A673 (cell line): ENCODE measurements at regions not wholly inside any gene's neighbourhood (a gene's known extent, or its start where the extent isn't known, plus 50 kb on each side); places are given as distances from the start of the nearest gene placed in this dataset.

ENCODE experiments used
- CTCF ChIP-seq: fragments of 300-800, 200-600 bp; sonication (generic); conservative IDR thresholded peaks from 2 replicates; pipeline ENCODE4 v1.5.1; 2017; ENCODE audit warnings: low read depth, mild to moderate bottlenecking, antibody characterized with exemption, low read length, moderate library complexity, mixed read lengths
- EZH2 ChIP-seq: fragments of 200-600 bp; sonication (generic); IDR thresholded peaks from 2 replicates; pipeline ENCODE4 v1.6.1; 2017; ENCODE audit warnings: borderline replicate concordance, low read depth, mild to moderate bottlenecking, mixed read lengths, antibody characterized with exemption, low read length; ENCODE audit not compliant: poor library complexity, severe bottlenecking

DNA sequence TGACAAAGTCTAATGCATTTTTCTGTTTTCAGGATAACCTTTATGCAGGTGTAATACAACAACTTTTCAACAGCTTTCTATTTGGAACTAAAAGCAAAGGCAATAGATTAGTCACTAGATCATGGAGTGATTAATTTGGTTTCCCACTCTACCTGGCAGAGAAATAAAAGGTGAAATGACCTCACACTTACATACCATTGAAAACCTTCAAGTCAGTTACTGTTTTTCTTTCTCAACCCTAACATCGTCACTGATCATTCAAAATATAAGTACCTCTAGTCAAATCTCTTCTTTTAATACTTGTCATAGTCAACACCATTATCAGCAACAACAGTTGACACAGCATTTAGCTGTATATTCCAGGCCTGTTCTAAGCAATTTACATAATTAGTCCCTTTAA lies 85.1 kb upstream of the ZCCHC13 start:
- TF ChIP-seq CTCF (no peak), EZH2 (no peak)
